Osteoblast (primary cell): ENCODE measurements at regions not wholly inside any gene's neighbourhood (a gene's known extent, or its start where the extent isn't known, plus 50 kb on each side); places are given as distances from the start of the nearest gene placed in this dataset.

Experiments
- DNase-seq: peaks from one replicate; pipeline ENCODE4 v3.0.0; 2011; ENCODE audit warnings: low spot score, mixed read lengths; ENCODE audit not compliant: insufficient read length; ENCODE audit errors: missing footprints
- H2AFZ ChIP-seq: 2 replicates; pipeline ENCODE4 v1.6.0; 2011; ENCODE audit warnings: mild to moderate bottlenecking, low read length
- H3K27ac ChIP-seq: 2 replicates; pipeline ENCODE4 v1.5.1; 2011; ENCODE audit warnings: mild to moderate bottlenecking, low read depth, low read length, moderate library complexity
- H3K27me3 ChIP-seq: 2 replicates; pipeline ENCODE4 v1.6.0; 2012; ENCODE audit warnings: mild to moderate bottlenecking, control low read depth, inconsistent platforms, low read length, moderate library complexity; ENCODE audit not compliant: insufficient read depth
- H3K36me3 ChIP-seq: 2 replicates; pipeline ENCODE4 v1.5.1; 2011; ENCODE audit warnings: mild to moderate bottlenecking, low read length, control low read depth, moderate library complexity; ENCODE audit not compliant: insufficient read depth
- H3K4me1 ChIP-seq: 2 replicates; pipeline ENCODE4 v1.5.1; 2011; ENCODE audit warnings: mild to moderate bottlenecking, low read length, control low read depth, moderate library complexity; ENCODE audit not compliant: insufficient read depth
- H3K4me2 ChIP-seq: 2 replicates; pipeline ENCODE4 v1.6.0; 2011; ENCODE audit warnings: mild to moderate bottlenecking, low read length; ENCODE audit not compliant: insufficient read depth
- H3K4me3 ChIP-seq: fragments of 200-600 bp; sonication (generic); 3 replicates; pipeline ENCODE4 v1.5.1; 2012; ENCODE audit warnings: mild to moderate bottlenecking, low read length, inconsistent platforms; ENCODE audit not compliant: insufficient read depth
- H3K79me2 ChIP-seq: 2 replicates; pipeline ENCODE4 v1.6.0; 2012; ENCODE audit warnings: mild to moderate bottlenecking, low read length, control low read depth, inconsistent platforms; ENCODE audit not compliant: insufficient read depth
- H3K9me3 ChIP-seq: 2 replicates; pipeline ENCODE4 v1.5.1; 2011; ENCODE audit warnings: low read depth, low read length, control low read depth
- H4K20me1 ChIP-seq: 2 replicates; pipeline ENCODE4 v1.6.0; 2012; ENCODE audit warnings: mild to moderate bottlenecking, low read length, control low read depth; ENCODE audit not compliant: insufficient read depth
- TF ChIP-seq, protein P1 (sequence below): IDR thresholded peaks from 2 replicates; pipeline ENCODE4 v1.5.1; 2011; ENCODE audit warnings: mild to moderate bottlenecking, low read depth, low read length, moderate library complexity; ENCODE audit errors: extremely low read depth

DNA sequence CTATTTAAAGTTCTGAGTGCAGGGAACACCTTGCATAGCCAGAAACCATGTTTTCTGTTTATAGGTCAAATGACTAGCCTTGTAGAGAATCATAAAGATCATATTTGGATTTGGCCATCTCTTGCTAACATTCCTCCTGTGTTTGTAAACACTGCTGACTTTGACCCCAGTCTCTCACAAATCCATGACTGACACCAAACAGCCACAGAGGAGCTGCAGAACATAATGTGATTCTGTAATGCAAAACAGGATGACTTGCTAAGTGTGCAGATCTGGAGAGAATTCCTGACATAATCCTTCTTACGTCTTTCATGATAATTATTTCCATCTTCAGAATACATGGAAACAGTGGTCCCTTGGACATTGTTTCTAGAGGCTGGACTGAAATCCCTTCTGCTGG is 211.8 kb downstream of the BMP4 start:
- Histone ChIP-seq H3K4me3 (no peak overlapping the region), H4K20me1 (no peaks in the 10 kb centered on the region), H3K36me3 (no peaks in the 10 kb centered on the region), H3K27ac (no peak overlapping the region), H3K9me3 (no peaks in the 10 kb centered on the region), H3K79me2 (no peaks in the 10 kb centered on the region), H3K4me1 (no peaks in the 10 kb centered on the region), H3K27me3 (peaks cover 4% of the 10 kb centered on the region), H3K4me2 (no peak overlapping the region), H2AFZ (no peak overlapping the region)
- no peak for DNase-seq
- TF ChIP-seq, protein P1, sequence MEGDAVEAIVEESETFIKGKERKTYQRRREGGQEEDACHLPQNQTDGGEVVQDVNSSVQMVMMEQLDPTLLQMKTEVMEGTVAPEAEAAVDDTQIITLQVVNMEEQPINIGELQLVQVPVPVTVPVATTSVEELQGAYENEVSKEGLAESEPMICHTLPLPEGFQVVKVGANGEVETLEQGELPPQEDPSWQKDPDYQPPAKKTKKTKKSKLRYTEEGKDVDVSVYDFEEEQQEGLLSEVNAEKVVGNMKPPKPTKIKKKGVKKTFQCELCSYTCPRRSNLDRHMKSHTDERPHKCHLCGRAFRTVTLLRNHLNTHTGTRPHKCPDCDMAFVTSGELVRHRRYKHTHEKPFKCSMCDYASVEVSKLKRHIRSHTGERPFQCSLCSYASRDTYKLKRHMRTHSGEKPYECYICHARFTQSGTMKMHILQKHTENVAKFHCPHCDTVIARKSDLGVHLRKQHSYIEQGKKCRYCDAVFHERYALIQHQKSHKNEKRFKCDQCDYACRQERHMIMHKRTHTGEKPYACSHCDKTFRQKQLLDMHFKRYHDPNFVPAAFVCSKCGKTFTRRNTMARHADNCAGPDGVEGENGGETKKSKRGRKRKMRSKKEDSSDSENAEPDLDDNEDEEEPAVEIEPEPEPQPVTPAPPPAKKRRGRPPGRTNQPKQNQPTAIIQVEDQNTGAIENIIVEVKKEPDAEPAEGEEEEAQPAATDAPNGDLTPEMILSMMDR = no peak

DNA sequence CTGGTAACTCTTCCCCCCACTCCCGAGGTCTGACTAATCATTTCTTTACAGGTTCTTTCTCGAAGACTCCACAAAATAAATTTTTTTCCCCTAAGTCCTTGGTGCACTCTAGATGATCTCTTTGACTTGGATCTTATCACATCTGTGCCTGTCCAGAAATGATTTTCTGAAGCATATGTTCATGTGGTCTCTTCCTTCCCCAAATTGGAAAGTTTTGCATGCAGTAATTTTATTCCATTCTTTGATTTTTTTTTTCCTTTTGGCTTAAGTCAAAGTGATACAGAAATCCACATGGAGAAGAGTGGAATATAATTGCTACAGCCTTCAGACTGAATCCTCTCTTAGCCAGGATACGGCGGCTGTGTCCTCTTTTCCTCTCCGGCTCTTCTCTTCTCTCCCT is 213.3 kb downstream of the BMP4 start:
- Histone ChIP-seq H3K4me1 (no peaks in the 10 kb centered on the region), H3K4me3 (no peak overlapping the region), H3K36me3 (no peaks in the 10 kb centered on the region), H3K4me2 (no peak overlapping the region), H3K9me3 (no peaks in the 10 kb centered on the region), H3K27me3 (peaks cover 3% of the 10 kb centered on the region), H4K20me1 (no peaks in the 10 kb centered on the region), H2AFZ (no peak overlapping the region), H3K79me2 (no peaks in the 10 kb centered on the region), H3K27ac (no peak overlapping the region)
- TF ChIP-seq, protein P1 = no peak
- no peak for DNase-seq

GRCh38 chr14:53742233-53742620 is 214.4 kb downstream of the BMP4 start:
- Histone ChIP-seq H3K4me3 (no peak overlapping the region), H3K4me2 (no peak overlapping the region), H3K27ac (no peak overlapping the region), H3K9me3 (no peaks in the 10 kb centered on the region), H2AFZ (no peak overlapping the region), H4K20me1 (no peaks in the 10 kb centered on the region), H3K79me2 (no peaks in the 10 kb centered on the region), H3K27me3 (peaks cover 3% of the 10 kb centered on the region), H3K4me1 (no peaks in the 10 kb centered on the region), H3K36me3 (no peaks in the 10 kb centered on the region)
- DNase-seq = no peak
- TF ChIP-seq, protein P1 = no peak

DNA sequence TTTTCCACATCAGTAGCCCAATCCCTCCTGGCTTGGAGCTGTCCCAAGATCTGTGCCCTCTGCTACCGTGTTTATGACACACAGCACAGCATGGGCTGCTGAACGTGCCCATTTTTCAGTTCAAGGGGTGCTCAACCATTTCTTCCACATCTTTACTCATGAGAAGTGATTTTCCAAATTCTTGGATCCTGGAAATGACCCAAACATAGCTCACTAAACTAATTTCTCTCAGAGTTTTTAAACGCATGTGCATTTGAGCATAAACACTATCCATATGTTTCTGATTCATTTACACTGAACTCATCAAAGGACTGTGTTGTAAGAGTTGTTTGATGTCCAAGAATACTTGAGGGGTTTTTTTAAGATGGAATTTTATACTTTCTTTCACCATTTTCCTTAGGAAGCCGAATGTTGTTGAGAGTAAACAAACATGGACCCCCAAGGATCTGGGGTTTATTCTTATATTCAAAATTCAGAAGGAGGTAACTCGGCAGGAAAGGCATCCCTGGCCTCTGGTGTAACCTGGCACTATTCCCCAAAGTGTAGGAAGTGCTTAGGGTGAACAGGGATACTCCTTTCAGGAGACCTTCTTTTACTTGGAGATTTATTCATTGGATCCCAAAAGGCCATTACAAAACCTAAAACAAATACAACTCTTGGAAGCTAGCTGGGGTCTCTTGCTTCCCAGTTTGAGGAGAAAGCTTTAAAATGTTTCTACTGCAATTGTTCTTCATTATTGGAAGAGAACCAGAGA is 215.0 kb downstream of the BMP4 start:
- peaks cover 3% of the 10 kb centered on the region for H3K27me3 ChIP-seq
- H3K27ac ChIP-seq = no peak overlapping the region
- no peak for DNase-seq
- no peak overlapping the region for H3K4me2 ChIP-seq
- H3K9me3 ChIP-seq = no peaks in the 10 kb centered on the region
- H3K4me1 ChIP-seq = no peaks in the 10 kb centered on the region
- TF ChIP-seq, protein P1 = no peak
- no peaks in the 10 kb centered on the region for H3K79me2 ChIP-seq
- H2AFZ ChIP-seq = no peak overlapping the region
- H4K20me1 ChIP-seq = no peaks in the 10 kb centered on the region
- no peaks in the 10 kb centered on the region for H3K36me3 ChIP-seq
- no peak overlapping the region for H3K4me3 ChIP-seq
